WTC11 (cell line): ENCODE measurements at regions not wholly inside any gene's neighbourhood (a gene's known extent, or its start where the extent isn't known, plus 50 kb on each side); places are given as distances from the start of the nearest gene placed in this dataset.
"Not testable (repeated sequence)": the region's sequence is repeated elsewhere in the genome, so short reads cannot be mapped to it uniquely, and the experiment has no call there.

ENCODE experiments used
- NFATC4 ChIP-seq: fragments of 250-450 bp; sonication (Bioruptor Pico); IDR thresholded peaks from 2 replicates; pipeline ENCODE4 v1.9.0; 2021; ENCODE audit warnings: mild to moderate bottlenecking
- SMAD3 ChIP-seq: sonication (generic); formaldehyde crosslinking; IDR thresholded peaks from 2 replicates; pipeline ENCODE4 v1.8.0; 2022; ENCODE audit warnings: missing genetic modification reagents, mild to moderate bottlenecking, borderline replicate concordance
- TCF7 ChIP-seq: sonication (generic); formaldehyde crosslinking; IDR thresholded peaks from 2 replicates; pipeline ENCODE4 v1.8.0; 2022; ENCODE audit warnings: mild to moderate bottlenecking, low read depth, missing genetic modification reagents, moderate library complexity
- TF ChIP-seq, protein P1 (sequence below): fragments of 200-600 bp; IDR thresholded peaks from 2 replicates; pipeline ENCODE4 v1.8.0; 2022; ENCODE audit warnings: antibody characterized with exemption
- TF ChIP-seq, protein P2 (sequence below): sonication (generic); formaldehyde crosslinking; conservative IDR thresholded peaks from 2 replicates; pipeline ENCODE4 v1.8.1; 2022; ENCODE audit warnings: mild to moderate bottlenecking, missing genetic modification reagents

DNA sequence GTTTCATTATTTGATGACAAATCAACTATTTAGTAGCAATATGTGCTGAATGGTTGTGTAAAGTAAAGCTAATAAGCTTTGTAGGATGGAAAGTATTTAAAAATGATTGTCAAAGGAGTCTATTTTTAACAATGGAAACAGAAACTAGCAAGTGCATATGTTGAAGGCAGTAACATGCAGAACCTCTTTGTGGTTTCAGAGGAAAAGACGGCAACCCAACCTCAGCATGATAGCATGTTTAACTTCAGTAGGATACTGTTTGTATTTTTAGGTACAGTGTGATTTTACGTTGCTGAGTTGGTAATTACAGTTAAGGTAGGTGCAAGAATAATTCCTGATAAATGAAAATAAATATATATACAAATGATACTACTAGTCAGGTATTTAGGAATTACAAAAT, 545.4 kb downstream of the CDY1 start:
- TF ChIP-seq TCF7, NFATC4, SMAD3 (CRISPR knock-in tag): not testable (repeated sequence)
- TF ChIP-seq, protein P1, sequence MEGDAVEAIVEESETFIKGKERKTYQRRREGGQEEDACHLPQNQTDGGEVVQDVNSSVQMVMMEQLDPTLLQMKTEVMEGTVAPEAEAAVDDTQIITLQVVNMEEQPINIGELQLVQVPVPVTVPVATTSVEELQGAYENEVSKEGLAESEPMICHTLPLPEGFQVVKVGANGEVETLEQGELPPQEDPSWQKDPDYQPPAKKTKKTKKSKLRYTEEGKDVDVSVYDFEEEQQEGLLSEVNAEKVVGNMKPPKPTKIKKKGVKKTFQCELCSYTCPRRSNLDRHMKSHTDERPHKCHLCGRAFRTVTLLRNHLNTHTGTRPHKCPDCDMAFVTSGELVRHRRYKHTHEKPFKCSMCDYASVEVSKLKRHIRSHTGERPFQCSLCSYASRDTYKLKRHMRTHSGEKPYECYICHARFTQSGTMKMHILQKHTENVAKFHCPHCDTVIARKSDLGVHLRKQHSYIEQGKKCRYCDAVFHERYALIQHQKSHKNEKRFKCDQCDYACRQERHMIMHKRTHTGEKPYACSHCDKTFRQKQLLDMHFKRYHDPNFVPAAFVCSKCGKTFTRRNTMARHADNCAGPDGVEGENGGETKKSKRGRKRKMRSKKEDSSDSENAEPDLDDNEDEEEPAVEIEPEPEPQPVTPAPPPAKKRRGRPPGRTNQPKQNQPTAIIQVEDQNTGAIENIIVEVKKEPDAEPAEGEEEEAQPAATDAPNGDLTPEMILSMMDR, result not testable (repeated sequence)
- TF ChIP-seq, protein P2, sequence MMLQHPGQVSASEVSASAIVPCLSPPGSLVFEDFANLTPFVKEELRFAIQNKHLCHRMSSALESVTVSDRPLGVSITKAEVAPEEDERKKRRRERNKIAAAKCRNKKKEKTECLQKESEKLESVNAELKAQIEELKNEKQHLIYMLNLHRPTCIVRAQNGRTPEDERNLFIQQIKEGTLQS, result not testable (repeated sequence)
